ENCODE measurements at regions not wholly inside any gene's neighbourhood (a gene's known extent, or its start where the extent isn't known, plus 50 kb on each side); places are given as distances from the start of the nearest gene placed in this dataset.
A peak's percentile ranks its signal among the peaks of the same experiment; 100 is the strongest.

DNA sequence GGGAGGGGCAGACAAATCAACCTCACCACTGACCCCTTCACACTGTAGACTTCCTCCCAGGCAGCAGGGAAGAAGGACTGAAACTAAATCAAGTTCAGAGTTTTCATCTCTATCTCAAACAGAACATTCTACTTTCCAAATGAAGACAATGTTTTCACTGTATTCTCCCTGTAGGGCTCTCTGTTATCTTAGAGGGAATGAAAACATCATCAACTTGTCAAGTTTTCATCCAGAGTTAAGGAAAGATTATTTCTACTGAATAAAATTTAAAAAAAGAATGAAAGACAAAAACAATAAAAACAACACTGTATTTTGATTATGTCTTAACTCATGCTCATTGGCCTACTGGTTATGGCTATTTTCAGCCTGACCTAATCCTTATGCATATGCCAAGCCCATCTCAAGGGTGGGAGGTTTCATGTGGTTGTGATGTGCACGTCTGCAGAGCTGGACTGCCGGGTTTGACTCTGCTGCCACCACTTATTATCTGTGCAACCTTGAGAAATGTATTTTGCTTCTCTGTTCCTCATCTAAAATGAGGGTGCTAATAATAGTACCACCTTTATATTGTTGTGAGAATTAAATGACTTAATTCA, 152.0 kb upstream of the AVPR1A start:
- Histone ChIP-seq H3K27me3 (replicated peaks; ENCODE audit: control insufficient read depth, insufficient read depth, low read length) (no peaks in the 10 kb centered on the region), H3K4me1 (ENCODE audit: control insufficient read depth, insufficient read depth, low read length) (peaks cover 40% of the 10 kb centered on the region), H3K9ac (ENCODE audit: low read length) (no peak overlapping the region), H3K36me3 (ENCODE audit: control insufficient read depth, insufficient read depth, low read length, severe bottlenecking) (no peaks in the 10 kb centered on the region), H3K4me3 (ENCODE audit: low read length) (no peak overlapping the region), H3K9me3 (ENCODE audit: control insufficient read depth, low read length) (no peaks in the 10 kb centered on the region)
- no peak for DNase-seq (ENCODE audit: low read depth)

- peak overlapping the region; percentile 46 for H3K9ac ChIP-seq (ENCODE audit: low read length)
- no peaks in the 10 kb centered on the region for H3K27me3 ChIP-seq (replicated peaks; ENCODE audit: control insufficient read depth, insufficient read depth, low read length)
- peak overlapping the region; percentile 15 for H3K4me3 ChIP-seq (ENCODE audit: low read length)
- no peaks in the 10 kb centered on the region for H3K9me3 ChIP-seq (ENCODE audit: control insufficient read depth, low read length)
- DNase-seq (ENCODE audit: low read depth), result no peak
- peaks cover 36% of the 10 kb centered on the region for H3K4me1 ChIP-seq (ENCODE audit: control insufficient read depth, insufficient read depth, low read length)
- H3K36me3 ChIP-seq (ENCODE audit: control insufficient read depth, insufficient read depth, low read length, severe bottlenecking), result no peaks in the 10 kb centered on the region
Measured at GRCh38 chr12:63302269-63302940, 151.4 kb upstream of the AVPR1A start.

DNA sequence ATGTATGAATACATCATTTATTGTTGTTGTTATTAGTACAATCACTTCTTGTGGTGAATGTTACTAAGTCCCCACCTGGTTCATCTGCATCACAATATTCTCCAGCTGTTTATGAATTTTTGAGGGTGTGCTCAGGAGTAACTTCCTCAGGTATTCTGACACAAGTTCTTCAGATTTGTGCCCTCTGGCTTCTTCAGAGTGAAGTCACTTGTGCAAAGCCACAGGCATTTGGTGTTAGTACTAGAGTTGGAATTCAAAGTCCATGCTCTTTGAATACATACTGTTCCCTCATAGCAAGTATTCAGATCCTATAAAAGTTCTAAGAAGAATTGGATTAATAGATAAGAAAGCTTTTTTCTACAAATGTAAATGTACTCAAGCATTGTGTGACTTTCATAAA, 150.3 kb upstream of the AVPR1A start:
- peak; percentile 64 for DNase-seq (ENCODE audit: low read depth)
- no peaks in the 10 kb centered on the region for H3K9me3 ChIP-seq (ENCODE audit: control insufficient read depth, low read length)

GRCh38 chr12:63298386-63298930, 147.5 kb upstream of the AVPR1A start:
- H3K9ac ChIP-seq (ENCODE audit: low read length), result no peak overlapping the region
- no peak overlapping the region for H3K4me3 ChIP-seq (ENCODE audit: low read length)
- no peaks in the 10 kb centered on the region for H3K27me3 ChIP-seq (replicated peaks; ENCODE audit: control insufficient read depth, insufficient read depth, low read length)
- H3K9me3 ChIP-seq (ENCODE audit: control insufficient read depth, low read length), result no peaks in the 10 kb centered on the region
- H3K4me1 ChIP-seq (ENCODE audit: control insufficient read depth, insufficient read depth, low read length), result peaks cover 31% of the 10 kb centered on the region
- no peaks in the 10 kb centered on the region for H3K36me3 ChIP-seq (ENCODE audit: control insufficient read depth, insufficient read depth, low read length, severe bottlenecking)
- DNase-seq (ENCODE audit: low read depth), result peak; percentile 52

More for the DNA sequence above, 150.3 kb upstream of the AVPR1A start:
- Histone ChIP-seq H3K4me1 (ENCODE audit: control insufficient read depth, insufficient read depth, low read length) (peaks cover 27% of the 10 kb centered on the region), H3K36me3 (ENCODE audit: control insufficient read depth, insufficient read depth, low read length, severe bottlenecking) (no peaks in the 10 kb centered on the region), H3K27me3 (replicated peaks; ENCODE audit: control insufficient read depth, insufficient read depth, low read length) (no peaks in the 10 kb centered on the region), H3K9ac (ENCODE audit: low read length) (no peak overlapping the region), H3K4me3 (ENCODE audit: low read length) (no peak overlapping the region)

DNA sequence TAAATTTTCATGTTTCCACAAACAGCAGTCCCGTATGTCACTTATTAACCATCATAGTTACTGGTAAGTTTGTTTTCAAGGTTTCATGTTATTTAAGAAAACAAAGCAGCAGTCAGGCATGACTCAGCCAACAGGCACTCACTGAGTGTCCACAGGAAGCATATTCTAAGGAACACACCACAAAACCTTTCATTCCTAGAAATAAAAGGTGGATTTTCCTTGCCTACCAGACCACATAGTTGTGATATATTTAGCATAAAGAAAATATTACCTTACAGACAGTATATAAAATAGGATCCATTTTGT, 143.3 kb upstream of the AVPR1A start:
- H3K4me1 ChIP-seq (ENCODE audit: control insufficient read depth, insufficient read depth, low read length), result peaks cover 14% of the 10 kb centered on the region
- H3K4me3 ChIP-seq (ENCODE audit: low read length), result no peak overlapping the region
- no peaks in the 10 kb centered on the region for H3K9me3 ChIP-seq (ENCODE audit: control insufficient read depth, low read length)
- DNase-seq (ENCODE audit: low read depth), result peak; percentile 89
- H3K36me3 ChIP-seq (ENCODE audit: control insufficient read depth, insufficient read depth, low read length, severe bottlenecking), result no peaks in the 10 kb centered on the region
- no peaks in the 10 kb centered on the region for H3K27me3 ChIP-seq (replicated peaks; ENCODE audit: control insufficient read depth, insufficient read depth, low read length)
- H3K9ac ChIP-seq (ENCODE audit: low read length), result no peak overlapping the region

GRCh38 chr12:63292471-63293221, 141.6 kb upstream of the AVPR1A start:
- Histone ChIP-seq H3K4me1 (ENCODE audit: control insufficient read depth, insufficient read depth, low read length) (peaks cover 8% of the 10 kb centered on the region), H3K4me3 (ENCODE audit: low read length) (no peak overlapping the region), H3K36me3 (ENCODE audit: control insufficient read depth, insufficient read depth, low read length, severe bottlenecking) (no peaks in the 10 kb centered on the region), H3K9me3 (ENCODE audit: control insufficient read depth, low read length) (no peaks in the 10 kb centered on the region), H3K27me3 (replicated peaks; ENCODE audit: control insufficient read depth, insufficient read depth, low read length) (no peaks in the 10 kb centered on the region), H3K9ac (ENCODE audit: low read length) (no peak overlapping the region)
- DNase-seq (ENCODE audit: low read depth), result peak; percentile 74

- H3K4me3 ChIP-seq (ENCODE audit: low read length), result peak overlapping the region; percentile 39
- peak; percentile 71 for DNase-seq (ENCODE audit: low read depth)
Measured at GRCh38 chr12:63276537-63277365, 125.8 kb upstream of the AVPR1A start.

DNA sequence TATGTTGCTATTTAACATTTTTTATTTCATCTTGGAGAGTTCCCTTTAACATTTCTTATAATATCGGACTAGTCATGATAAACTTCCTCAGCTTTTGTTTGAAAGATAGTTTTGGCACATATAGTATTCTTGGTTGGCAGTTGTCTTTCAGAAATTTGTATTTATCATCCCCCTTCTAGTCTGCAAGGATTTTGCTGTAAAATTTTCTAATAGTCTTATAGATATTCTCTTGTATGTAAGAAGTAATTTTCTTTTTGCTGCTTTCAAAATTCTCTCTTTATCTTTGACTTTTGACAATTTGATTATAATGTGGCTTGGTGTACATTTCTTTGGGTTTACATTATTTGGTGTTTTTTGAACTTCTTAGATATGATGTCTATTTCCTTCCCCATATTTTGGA, 116.0 kb upstream of the AVPR1A start:
- Histone ChIP-seq H3K9me3 (ENCODE audit: control insufficient read depth, low read length) (peaks cover 33% of the 10 kb centered on the region), H3K9ac (ENCODE audit: low read length) (no peak overlapping the region), H3K36me3 (ENCODE audit: control insufficient read depth, insufficient read depth, low read length, severe bottlenecking) (no peaks in the 10 kb centered on the region), H3K27me3 (replicated peaks; ENCODE audit: control insufficient read depth, insufficient read depth, low read length) (no peaks in the 10 kb centered on the region), H3K4me3 (ENCODE audit: low read length) (peak overlapping the region; percentile 33), H3K4me1 (ENCODE audit: control insufficient read depth, insufficient read depth, low read length) (no peaks in the 10 kb centered on the region)
- DNase-seq (ENCODE audit: low read depth), result no peak

More at GRCh38 chr12:63276537-63277365, 125.8 kb upstream of the AVPR1A start:
- Histone ChIP-seq H3K27me3 (replicated peaks; ENCODE audit: control insufficient read depth, insufficient read depth, low read length) (no peaks in the 10 kb centered on the region), H3K36me3 (ENCODE audit: control insufficient read depth, insufficient read depth, low read length, severe bottlenecking) (no peaks in the 10 kb centered on the region), H3K9ac (ENCODE audit: low read length) (peak overlapping the region; percentile 7), H3K9me3 (ENCODE audit: control insufficient read depth, low read length) (no peaks in the 10 kb centered on the region), H3K4me1 (ENCODE audit: control insufficient read depth, insufficient read depth, low read length) (peaks cover 3% of the 10 kb centered on the region)

GRCh38 chr12:63264629-63265028, 113.6 kb upstream of the AVPR1A start:
- H3K4me1 ChIP-seq (ENCODE audit: control insufficient read depth, insufficient read depth, low read length), result no peaks in the 10 kb centered on the region
- no peak overlapping the region for H3K4me3 ChIP-seq (ENCODE audit: low read length)
- H3K36me3 ChIP-seq (ENCODE audit: control insufficient read depth, insufficient read depth, low read length, severe bottlenecking), result no peaks in the 10 kb centered on the region
- no peak for DNase-seq (ENCODE audit: low read depth)
- H3K9me3 ChIP-seq (ENCODE audit: control insufficient read depth, low read length), result peaks cover 33% of the 10 kb centered on the region
- no peaks in the 10 kb centered on the region for H3K27me3 ChIP-seq (replicated peaks; ENCODE audit: control insufficient read depth, insufficient read depth, low read length)
- H3K9ac ChIP-seq (ENCODE audit: low read length), result no peak overlapping the region

DNA sequence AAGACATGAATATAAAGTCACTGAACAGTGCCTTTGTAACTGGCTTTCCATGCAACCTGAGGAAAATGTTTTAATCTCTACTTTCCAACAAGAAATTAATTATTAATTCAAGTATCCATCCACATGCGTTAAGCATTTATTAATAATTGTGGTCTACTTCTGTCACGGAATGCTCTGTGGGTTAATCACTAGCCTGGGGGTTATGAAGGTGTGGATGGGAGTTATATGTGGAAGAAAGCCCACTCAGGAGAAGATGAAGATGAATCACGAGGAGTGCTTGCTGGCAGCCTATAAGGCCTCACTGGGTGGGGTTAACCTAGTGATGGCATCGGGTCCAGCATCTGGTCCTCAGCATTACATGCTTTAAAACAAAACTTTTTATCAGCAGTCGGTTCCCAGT, 99.5 kb upstream of the AVPR1A start:
- no peaks in the 10 kb centered on the region for H3K27me3 ChIP-seq (replicated peaks; ENCODE audit: control insufficient read depth, insufficient read depth, low read length)
- no peaks in the 10 kb centered on the region for H3K9me3 ChIP-seq (ENCODE audit: control insufficient read depth, low read length)
- no peaks in the 10 kb centered on the region for H3K36me3 ChIP-seq (ENCODE audit: control insufficient read depth, insufficient read depth, low read length, severe bottlenecking)
- H3K4me1 ChIP-seq (ENCODE audit: control insufficient read depth, insufficient read depth, low read length), result no peaks in the 10 kb centered on the region
- H3K9ac ChIP-seq (ENCODE audit: low read length), result no peak overlapping the region
- no peak for DNase-seq (ENCODE audit: low read depth)
- H3K4me3 ChIP-seq (ENCODE audit: low read length), result no peak overlapping the region

- no peaks in the 10 kb centered on the region for H3K4me1 ChIP-seq (ENCODE audit: control insufficient read depth, insufficient read depth, low read length)
- H3K9ac ChIP-seq (ENCODE audit: low read length), result no peak overlapping the region
- DNase-seq (ENCODE audit: low read depth), result no peak
- peaks cover 21% of the 10 kb centered on the region for H3K9me3 ChIP-seq (ENCODE audit: control insufficient read depth, low read length)
- H3K36me3 ChIP-seq (ENCODE audit: control insufficient read depth, insufficient read depth, low read length, severe bottlenecking), result no peaks in the 10 kb centered on the region
- H3K27me3 ChIP-seq (replicated peaks; ENCODE audit: control insufficient read depth, insufficient read depth, low read length), result no peaks in the 10 kb centered on the region
- no peak overlapping the region for H3K4me3 ChIP-seq (ENCODE audit: low read length)
Measured at GRCh38 chr12:63238892-63239291, 87.9 kb upstream of the AVPR1A start.

Measured in adipocyte (in vitro differentiated cells).